SIG-M5 treated with dmso at 0.1 percent for 504 hours (cell line): ENCODE measurements at regions not wholly inside any gene's neighbourhood (a gene's known extent, or its start where the extent isn't known, plus 50 kb on each side); places are given as distances from the start of the nearest gene placed in this dataset.
"Not testable (repeated sequence)": the region's sequence is repeated elsewhere in the genome, so short reads cannot be mapped to it uniquely, and the experiment has no call there.

Source experiments
- DNase-seq: peaks from one replicate; lab custom pipeline; 2025; ENCODE audit not compliant: unreplicated experiment; lab: John Stamatoyannopoulos, UW

GRCh38 chr2:196516564-196516963 is 123.0 kb upstream of the CCDC150 start:
- no peak for DNase-seq

GRCh38 chr2:196520605-196521004 is 118.9 kb upstream of the CCDC150 start:
- DNase-seq: no peak

- not testable (repeated sequence) for DNase-seq
Measured at GRCh38 chr2:196526981-196527725, 112.4 kb upstream of the CCDC150 start.

GRCh38 chr2:196528486-196529223 is 110.9 kb upstream of the CCDC150 start:
- no peak for DNase-seq

GRCh38 chr2:196530910-196531309 is 108.6 kb upstream of the CCDC150 start:
- no peak for DNase-seq

GRCh38 chr2:196533772-196534397 is 105.6 kb upstream of the CCDC150 start:
- no peak for DNase-seq

- DNase-seq: no peak
Measured at GRCh38 chr2:196534495-196534894, 105.0 kb upstream of the CCDC150 start.

- DNase-seq: no peak
Measured at GRCh38 chr2:196535061-196535460, 104.5 kb upstream of the CCDC150 start.

- DNase-seq: no peak
Measured at GRCh38 chr2:196535742-196536141, 103.8 kb upstream of the CCDC150 start.

GRCh38 chr2:196537311-196537710 is 102.2 kb upstream of the CCDC150 start:
- no peak for DNase-seq

- no peak for DNase-seq
Measured at GRCh38 chr2:196538189-196538588, 101.3 kb upstream of the CCDC150 start.

GRCh38 chr2:196538646-196539045 is 100.9 kb upstream of the CCDC150 start:
- no peak for DNase-seq

- DNase-seq: no peak
Measured at GRCh38 chr2:196544906-196545433, 94.5 kb upstream of the CCDC150 start.

- DNase-seq: no peak
Measured at GRCh38 chr2:196546151-196546919, 93.2 kb upstream of the CCDC150 start.

- no peak for DNase-seq
Measured at GRCh38 chr2:196549052-196549451, 90.5 kb upstream of the CCDC150 start.

- DNase-seq: no peak
Measured at GRCh38 chr2:196551014-196551413, 88.5 kb upstream of the CCDC150 start.

GRCh38 chr2:196555161-196555560 is 84.4 kb upstream of the CCDC150 start:
- no peak for DNase-seq

- DNase-seq: no peak
Measured at GRCh38 chr2:196555726-196556125, 83.8 kb upstream of the CCDC150 start.

GRCh38 chr2:196558497-196558896 is 81.0 kb upstream of the CCDC150 start:
- no peak for DNase-seq

GRCh38 chr2:196563876-196564275 is 75.6 kb upstream of the CCDC150 start:
- no peak for DNase-seq
